GM12891 (cell line): ENCODE measurements at regions not wholly inside any gene's neighbourhood (a gene's known extent, or its start where the extent isn't known, plus 50 kb on each side); places are given as distances from the start of the nearest gene placed in this dataset.

Experiments used
- PAX5 ChIP-seq: IDR thresholded peaks from 2 replicates; pipeline ENCODE4 v1.6.1; 2011; ENCODE audit warnings: low read length, moderate library complexity, mild to moderate bottlenecking; ENCODE audit not compliant: insufficient read depth, severe bottlenecking
- POLR2A ChIP-seq: IDR thresholded peaks from 2 replicates; pipeline ENCODE4 v1.6.1; 2011; ENCODE audit warnings: low read depth, low read length, control low read depth
- POLR2AphosphoS5 ChIP-seq: IDR thresholded peaks from 2 replicates; pipeline ENCODE4 v1.6.1; 2011; ENCODE audit warnings: low read depth, low read length, control low read depth

DNA sequence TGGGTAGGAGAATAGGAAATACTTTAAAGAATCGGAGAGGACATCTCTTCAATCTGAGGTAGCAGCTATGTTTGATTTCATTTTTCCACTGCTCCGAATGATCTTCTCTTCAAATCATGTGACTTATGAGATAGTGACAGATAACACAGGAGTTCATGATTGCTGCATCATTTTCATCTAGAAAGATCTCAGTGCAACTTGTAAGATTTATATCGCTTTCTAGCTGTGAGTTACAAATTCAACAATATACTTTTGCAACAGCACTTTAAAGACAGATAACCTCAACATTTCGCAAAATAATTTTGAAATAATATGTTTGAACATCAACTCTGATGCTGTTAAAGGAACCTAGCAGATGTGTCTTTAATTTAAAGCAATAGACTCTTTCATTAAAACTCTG is 99.9 kb upstream of the CCDC80 start:
- TF ChIP-seq POLR2AphosphoS5, result no peak
- TF ChIP-seq POLR2A, result no peak
- no peak for TF ChIP-seq PAX5
